ENCODE measurements at regions not wholly inside any gene's neighbourhood (a gene's known extent, or its start where the extent isn't known, plus 50 kb on each side); places are given as distances from the start of the nearest gene placed in this dataset.

DNA sequence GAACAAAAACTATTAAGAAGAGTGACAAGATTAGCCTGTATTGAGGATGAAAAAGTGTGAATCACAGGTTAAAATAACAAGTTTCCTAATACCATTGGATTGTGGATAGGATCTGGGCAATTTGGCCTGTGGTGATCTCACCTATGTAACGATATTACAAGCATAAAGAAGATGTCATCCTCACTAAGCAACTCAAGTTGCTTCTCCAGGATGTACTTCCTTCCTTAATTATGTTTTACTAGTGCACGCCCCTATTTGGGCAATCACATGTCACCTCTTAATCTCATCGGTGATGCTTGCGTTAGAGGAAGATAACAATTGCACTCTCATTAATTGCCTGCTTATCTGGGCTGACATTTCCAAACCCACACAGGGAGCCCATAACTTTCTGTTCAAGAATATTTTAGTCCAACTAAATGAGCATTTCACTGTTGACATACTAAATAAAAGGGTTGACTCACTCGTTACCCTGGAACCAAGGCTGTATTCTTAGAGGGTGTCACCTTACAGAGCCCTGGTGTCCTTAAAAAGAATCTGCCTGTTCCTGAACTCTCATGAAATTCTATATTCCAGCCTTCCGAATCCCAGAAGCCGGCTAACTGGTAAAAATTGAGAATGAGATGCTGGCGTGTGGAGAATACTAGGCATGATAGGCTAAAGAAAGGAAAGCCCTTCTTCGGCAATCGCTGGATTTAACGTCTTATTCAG, 88.2 kb upstream of the ATXN1 start:
- no peak overlapping the region; the same call in 1 of the 2 replicates for H2AFZ ChIP-seq (ENCODE audit: control insufficient read depth, low read depth, low read length)
- in situ Hi-C loops (cut with MboI), result no loop called here
- peaks cover 23% of the 10 kb centered on the region for H3K4me1 ChIP-seq (ENCODE audit: control insufficient read depth, insufficient read depth, low read length)
- no TSS peak for BruUV-seq (replicated peaks)
- RAD21 ChIA-PET (ENCODE audit: unreplicated experiment), result no interaction called here
- ATAC-seq (no peak), DNase-seq (ENCODE audit: low read depth, low spot score) (no peak), FAIRE-seq (no peak)
- TF ChIP-seq MEF2B (IDR thresholded peaks at IDR 0.05; ENCODE audit: partially characterized antibody, poor library complexity, severe bottlenecking), result no peak
- no peak for TF ChIP-seq LARP7 (IDR thresholded peaks at IDR 0.05)
- TF ChIP-seq ZNF384 (IDR thresholded peaks at IDR 0.05; ENCODE audit: borderline replicate concordance, low read depth, low read length), result no peak
- TF ChIP-seq RUNX3 (IDR thresholded peaks at IDR 0.05; ENCODE audit: low read length), result no peak
- no peak for TF ChIP-seq NFYA (IDR thresholded peaks at IDR 0.05; ENCODE audit: borderline replicate concordance, low read depth, low read length)
- TF ChIP-seq RAD21 (IDR thresholded peaks at IDR 0.05; ENCODE audit: insufficient read depth, low read depth, low read length), result no peak
- TF ChIP-seq, protein P1, sequence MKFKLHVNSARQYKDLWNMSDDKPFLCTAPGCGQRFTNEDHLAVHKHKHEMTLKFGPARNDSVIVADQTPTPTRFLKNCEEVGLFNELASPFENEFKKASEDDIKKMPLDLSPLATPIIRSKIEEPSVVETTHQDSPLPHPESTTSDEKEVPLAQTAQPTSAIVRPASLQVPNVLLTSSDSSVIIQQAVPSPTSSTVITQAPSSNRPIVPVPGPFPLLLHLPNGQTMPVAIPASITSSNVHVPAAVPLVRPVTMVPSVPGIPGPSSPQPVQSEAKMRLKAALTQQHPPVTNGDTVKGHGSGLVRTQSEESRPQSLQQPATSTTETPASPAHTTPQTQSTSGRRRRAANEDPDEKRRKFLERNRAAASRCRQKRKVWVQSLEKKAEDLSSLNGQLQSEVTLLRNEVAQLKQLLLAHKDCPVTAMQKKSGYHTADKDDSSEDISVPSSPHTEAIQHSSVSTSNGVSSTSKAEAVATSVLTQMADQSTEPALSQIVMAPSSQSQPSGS (IDR thresholded peaks at IDR 0.05; ENCODE audit: low read length), result no peak
- CTCF ChIA-PET, result no interaction called here
- H3K27ac ChIP-seq (ENCODE audit: control insufficient read depth, insufficient read depth), result no peak overlapping the region
- H4K20me1 ChIP-seq (ENCODE audit: control insufficient read depth, insufficient read depth), result no peaks in the 10 kb centered on the region
- H3K4me2 ChIP-seq (ENCODE audit: control insufficient read depth, insufficient read depth), result no peak overlapping the region
- H3K27me3 ChIP-seq (replicated peaks in 1 of 2; ENCODE audit: control insufficient read depth in 2 of 2, insufficient read depth in 2 of 2, low read length in 1 of 2), result no peaks in the 10 kb centered on the region
- SMC1A ChIA-PET (ENCODE audit: uncharacterized antibody, unreplicated experiment), result interaction anchor here (1.2 kb wide), 1 partner anchor 9 kb away, joined by 4 read pairs; no protein-coding TSS in a partner anchor
- no peaks in the 10 kb centered on the region for H3K36me3 ChIP-seq (ENCODE audit: control insufficient read depth in 2 of 2, insufficient read depth in 2 of 2, low read length in 1 of 2)
- H3K9ac ChIP-seq (ENCODE audit: control insufficient read depth, insufficient read depth, low read length), result no peak overlapping the region
- 77% methylated on average over 11 of the region's 11 CpGs for WGBS (ENCODE audit: insufficient coverage, insufficient replicate concordance, low lambda C conversion rate, missing lambda C conversion rate)
- peaks cover 3% of the 10 kb centered on the region; the same call in 2 of the 3 replicates for H3K9me3 ChIP-seq (replicated peaks; ENCODE audit: control insufficient read depth, insufficient read depth, low read length)
- intact Hi-C loops (cut with micrococcal nuclease; ENCODE audit: unreplicated experiment), result no loop called here
- no peaks in the 10 kb centered on the region for H3K79me2 ChIP-seq (ENCODE audit: control insufficient read depth, insufficient read depth, low read length)
- H3K4me3 ChIP-seq, result no peak overlapping the region
- POLR2A ChIA-PET, result no interaction called here
